HEK293T (cell line): ENCODE measurements at regions not wholly inside any gene's neighbourhood (a gene's known extent, or its start where the extent isn't known, plus 50 kb on each side); places are given as distances from the start of the nearest gene placed in this dataset.

Experiments used
- BHLHE40 ChIP-seq: fragments of 450-650 bp; IDR thresholded peaks from 2 replicates; pipeline ENCODE4 v1.6.1; 2016; ENCODE audit warnings: mild to moderate bottlenecking, moderate library complexity, borderline replicate concordance
- ELF4 ChIP-seq: fragments of 450-650 bp; IDR thresholded peaks from 2 replicates; pipeline ENCODE4 v1.6.1; 2017; ENCODE audit warnings: antibody characterized with exemption
- FOXA1 ChIP-seq: fragments of 450-650 bp; IDR thresholded peaks from 2 replicates; pipeline ENCODE4 v1.6.1; 2016; ENCODE audit warnings: mild to moderate bottlenecking
- FOXM1 ChIP-seq: fragments of 450-650 bp; IDR thresholded peaks from 2 replicates; pipeline ENCODE4 v1.6.1; 2017; ENCODE audit warnings: mild to moderate bottlenecking, borderline replicate concordance
- PKNOX1 ChIP-seq: fragments of 450-650 bp; IDR thresholded peaks from 2 replicates; pipeline ENCODE4 v1.6.1; 2016
- SP1 ChIP-seq: fragments of 450-650 bp; IDR thresholded peaks from 2 replicates; pipeline ENCODE4 v1.6.1; 2017
- TARDBP ChIP-seq: fragments of 450-650 bp; IDR thresholded peaks from 2 replicates; pipeline ENCODE4 v1.6.1; 2016

- TF ChIP-seq SP1 (no peak), TARDBP (no peak), FOXM1 (no peak), BHLHE40 (no peak), PKNOX1 (no peak), FOXA1 (no peak), ELF4 (no peak)
Observed at GRCh38 chr18:57927511-57927910, 116.5 kb upstream of the NEDD4L start.
